ENCODE measurements at regions not wholly inside any gene's neighbourhood (a gene's known extent, or its start where the extent isn't known, plus 50 kb on each side); places are given as distances from the start of the nearest gene placed in this dataset.

DNA sequence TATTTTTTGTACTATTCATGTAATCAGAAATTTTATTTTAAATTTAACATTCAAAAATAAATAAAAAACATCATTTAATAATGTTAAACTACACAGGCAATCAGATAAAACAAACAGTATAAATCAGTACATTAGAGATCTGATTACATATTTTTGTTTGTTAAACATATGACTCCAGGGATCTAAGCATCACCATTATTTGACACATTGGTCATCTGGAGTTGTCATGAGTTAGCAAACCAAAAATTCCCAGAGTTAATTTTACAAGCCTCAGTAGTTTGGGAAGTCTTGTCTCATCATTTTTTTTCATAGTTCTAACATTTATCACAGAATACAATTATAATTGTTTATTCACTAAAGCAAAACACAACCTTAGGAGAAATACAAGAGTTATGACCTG, 770.8 kb upstream of the SLITRK6 start:
- TF ChIP-seq POLR2AphosphoS5 (IDR thresholded peaks at IDR 0.05) (no peak), EP300 (IDR thresholded peaks at IDR 0.05; ENCODE audit: low read depth) (no peak), POLR2A (IDR thresholded peaks at IDR 0.05) (no peak)
- TF ChIP-seq, protein P1, sequence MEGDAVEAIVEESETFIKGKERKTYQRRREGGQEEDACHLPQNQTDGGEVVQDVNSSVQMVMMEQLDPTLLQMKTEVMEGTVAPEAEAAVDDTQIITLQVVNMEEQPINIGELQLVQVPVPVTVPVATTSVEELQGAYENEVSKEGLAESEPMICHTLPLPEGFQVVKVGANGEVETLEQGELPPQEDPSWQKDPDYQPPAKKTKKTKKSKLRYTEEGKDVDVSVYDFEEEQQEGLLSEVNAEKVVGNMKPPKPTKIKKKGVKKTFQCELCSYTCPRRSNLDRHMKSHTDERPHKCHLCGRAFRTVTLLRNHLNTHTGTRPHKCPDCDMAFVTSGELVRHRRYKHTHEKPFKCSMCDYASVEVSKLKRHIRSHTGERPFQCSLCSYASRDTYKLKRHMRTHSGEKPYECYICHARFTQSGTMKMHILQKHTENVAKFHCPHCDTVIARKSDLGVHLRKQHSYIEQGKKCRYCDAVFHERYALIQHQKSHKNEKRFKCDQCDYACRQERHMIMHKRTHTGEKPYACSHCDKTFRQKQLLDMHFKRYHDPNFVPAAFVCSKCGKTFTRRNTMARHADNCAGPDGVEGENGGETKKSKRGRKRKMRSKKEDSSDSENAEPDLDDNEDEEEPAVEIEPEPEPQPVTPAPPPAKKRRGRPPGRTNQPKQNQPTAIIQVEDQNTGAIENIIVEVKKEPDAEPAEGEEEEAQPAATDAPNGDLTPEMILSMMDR (IDR thresholded peaks at IDR 0.05): no peak

All from transverse colon (tissue), 4 donors.